GM23338 (cell line): ENCODE measurements at regions not wholly inside any gene's neighbourhood (a gene's known extent, or its start where the extent isn't known, plus 50 kb on each side); places are given as distances from the start of the nearest gene placed in this dataset.

Source experiments
- ATAC-seq: fragments of 200-7000 bp; cut with Tn5 transposase; 3 replicates; pipeline ENCODE4 v1.9.1; 2020
- DNase-seq: peaks from one replicate; pipeline ENCODE4 v3.0.0-alpha.2; 2015; ENCODE audit warnings: low spot score
- H2AFZ ChIP-seq: fragments of 200-600 bp; sonication (generic); 2 replicates; pipeline ENCODE4 v1.8.0; 2016; ENCODE audit warnings: antibody characterized with exemption, mild to moderate bottlenecking, moderate library complexity
- H3F3A ChIP-seq: fragments of 200-600 bp; sonication (generic); replicated peaks from 2 replicates; pipeline ENCODE4 v1.8.0; 2017; ENCODE audit warnings: antibody characterized with exemption, mixed run types, low read depth
- H3K27ac ChIP-seq: fragments of 200-600 bp; sonication (generic); 2 replicates; pipeline ENCODE4 v1.6.1; 2016; ENCODE audit warnings: low read depth
- H3K27me3 ChIP-seq: fragments of 200-600 bp; sonication (generic); 2 replicates; pipeline ENCODE4 v1.8.0; 2016; ENCODE audit warnings: mild to moderate bottlenecking, mixed run types, moderate library complexity; ENCODE audit not compliant: insufficient read depth
- H3K36me3 ChIP-seq: fragments of 200-600 bp; sonication (generic); 2 replicates; pipeline ENCODE4 v1.8.0; 2016; ENCODE audit warnings: mild to moderate bottlenecking; ENCODE audit not compliant: insufficient read depth
- H3K4me1 ChIP-seq: fragments of 200-600 bp; sonication (generic); 2 replicates; pipeline ENCODE4 v1.8.0; 2016; ENCODE audit warnings: mild to moderate bottlenecking, moderate library complexity; ENCODE audit not compliant: insufficient read depth
- H3K4me2 ChIP-seq: fragments of 200-600 bp; sonication (generic); 2 replicates; pipeline ENCODE4 v1.7.1; 2017; ENCODE audit warnings: mixed run types
- H3K4me3 ChIP-seq: fragments of 200-600 bp; sonication (generic); 2 replicates; pipeline ENCODE4 v1.6.1; 2016; ENCODE audit warnings: mixed run types
- H3K79me2 ChIP-seq: fragments of 200-600 bp; sonication (generic); replicated peaks from 2 replicates; pipeline ENCODE4 v1.8.0; 2017; ENCODE audit warnings: mild to moderate bottlenecking; ENCODE audit not compliant: insufficient read depth
- H3K9me2 ChIP-seq: fragments of 200-600 bp; sonication (generic); 2 replicates; pipeline ENCODE4 v1.8.0; 2017; ENCODE audit not compliant: insufficient read depth
- H4K20me1 ChIP-seq: fragments of 200-600 bp; sonication (generic); replicated peaks from 2 replicates; pipeline ENCODE4 v1.8.0; 2017; ENCODE audit warnings: mild to moderate bottlenecking; ENCODE audit not compliant: insufficient read depth
- H3K27ac Mint-ChIP-seq: 2 replicates; pipeline ENCODE4 v1.8.0; 2020; ENCODE audit warnings: inconsistent platforms, mild to moderate bottlenecking, moderate library complexity, mixed read lengths
- H3K27me3 Mint-ChIP-seq: 3 replicates; pipeline ENCODE4 v1.8.0; 2022; ENCODE audit warnings: low read depth, mild to moderate bottlenecking, moderate library complexity, mixed read lengths, inconsistent platforms; ENCODE audit not compliant: insufficient read depth, poor library complexity
- H3K36me3 Mint-ChIP-seq: 3 replicates; pipeline ENCODE4 v1.8.0; 2021; ENCODE audit warnings: low read depth, mild to moderate bottlenecking, inconsistent platforms, moderate library complexity, mixed read lengths
- H3K4me1 Mint-ChIP-seq: 3 replicates; pipeline ENCODE4 v1.8.0; 2020; ENCODE audit warnings: mild to moderate bottlenecking, inconsistent platforms, mixed read lengths
- H3K4me3 Mint-ChIP-seq: 3 replicates; pipeline ENCODE4 v1.8.0; 2021; ENCODE audit warnings: moderate library complexity, mild to moderate bottlenecking, inconsistent platforms, mixed read lengths
- H3K9me3 Mint-ChIP-seq: 3 replicates; pipeline ENCODE4 v1.8.0; 2020; ENCODE audit warnings: moderate library complexity, mild to moderate bottlenecking, inconsistent platforms, mixed read lengths
- CREB1 ChIP-seq: fragments of 250-450 bp; sonication (Bioruptor Pico); IDR thresholded peaks from 2 replicates; pipeline ENCODE4 v1.5.0; 2020; ENCODE audit warnings: low read depth, mild to moderate bottlenecking, moderate library complexity
- CTCF ChIP-seq, 2 experiments: fragments of 200-600 bp in 1 of 2; sonication (generic) in 1 of 2; conservative IDR thresholded peaks; 2 replicates each; pipeline versions ENCODE4 v1.5.1 to v1.6.1; 2016 to 2017; ENCODE audit warnings: antibody characterized with exemption in 2 of 2, low read depth in 2 of 2, mild to moderate bottlenecking in 2 of 2, moderate library complexity in 1 of 2
- ETS1 ChIP-seq: IDR thresholded peaks from 2 replicates; pipeline ENCODE4 v1.6.1; 2016; ENCODE audit warnings: antibody characterized with exemption
- EZH2 ChIP-seq: fragments of 200-600 bp; sonication (generic); IDR thresholded peaks from one replicate; pipeline ENCODE4 v1.8.0; 2017; ENCODE audit warnings: antibody characterized with exemption, mild to moderate bottlenecking, low read depth; ENCODE audit not compliant: unreplicated experiment
- EZH2phosphoT487 ChIP-seq: fragments of 200-600 bp; sonication (generic); IDR thresholded peaks from one replicate; pipeline ENCODE4 v1.8.1; 2018; ENCODE audit warnings: antibody characterized with exemption; ENCODE audit not compliant: unreplicated experiment
- JUNB ChIP-seq: IDR thresholded peaks from one replicate; pipeline ENCODE4 v1.6.1; 2016; ENCODE audit warnings: antibody characterized with exemption; ENCODE audit not compliant: unreplicated experiment
- NANOG ChIP-seq: IDR thresholded peaks from 2 replicates; pipeline ENCODE4 v1.6.1; 2016; ENCODE audit warnings: antibody characterized with exemption, borderline replicate concordance
- POLR2AphosphoS5 ChIP-seq: IDR thresholded peaks from 2 replicates; pipeline ENCODE4 v1.6.1; 2016; ENCODE audit warnings: antibody characterized with exemption, low read depth
- ZNF114 ChIP-seq: fragments of 250-450 bp; sonication (Bioruptor Pico); IDR thresholded peaks from 2 replicates; pipeline ENCODE4 v1.5.0; 2020; ENCODE audit warnings: mild to moderate bottlenecking, moderate library complexity
- ZNF331 ChIP-seq: fragments of 250-450 bp; sonication (Bioruptor Pico); IDR thresholded peaks from 2 replicates; pipeline ENCODE4 v1.5.0; 2020; ENCODE audit warnings: low read depth, mild to moderate bottlenecking, moderate library complexity

GRCh38 chr18:44598514-44598913 is 82.2 kb upstream of the SETBP1 start:
- Histone ChIP-seq H3K36me3 (no peaks in the 10 kb centered on the region), H2AFZ (no peak overlapping the region), H3K79me2 (no peaks in the 10 kb centered on the region), H3K4me2 (no peak overlapping the region), H3K9me2 (peaks cover 16% of the 10 kb centered on the region; the same call in 1 of the 2 replicates), H3K27me3 (no peaks in the 10 kb centered on the region), H3K27ac (no peak overlapping the region), H3F3A (no peaks in the 10 kb centered on the region), H4K20me1 (no peaks in the 10 kb centered on the region), H3K4me1 (no peaks in the 10 kb centered on the region; the same call in 1 of the 2 replicates), H3K4me3 (no peak overlapping the region)
- Mint-ChIP-seq H3K27me3 (no peaks in the 10 kb centered on the region), H3K9me3 (no peaks in the 10 kb centered on the region), H3K4me1 (peaks cover 14% of the 10 kb centered on the region), H3K27ac (no peak overlapping the region), H3K4me3 (no peak overlapping the region), H3K36me3 (no peaks in the 10 kb centered on the region)
- ATAC-seq: no peak
- DNase-seq: peak; percentile 8
- TF ChIP-seq EZH2phosphoT487: no peak
- TF ChIP-seq JUNB: no peak
- peak; percentile 21 to 42; a peak in 3 of 4 replicates for TF ChIP-seq CTCF (conservative IDR thresholded peaks at IDR 0.05; ENCODE audit: low read depth in 2 of 2)

GRCh38 chr18:44599412-44599811 is 81.3 kb upstream of the SETBP1 start:
- no peaks in the 10 kb centered on the region for H3F3A ChIP-seq
- H3K27ac Mint-ChIP-seq: no peak overlapping the region
- no peak for ATAC-seq
- H3K4me1 Mint-ChIP-seq: peaks cover 14% of the 10 kb centered on the region
- DNase-seq: peak; percentile 3
- H3K4me3 Mint-ChIP-seq: no peak overlapping the region
- no peaks in the 10 kb centered on the region; the same call in 1 of the 2 replicates for H3K4me1 ChIP-seq
- no peak overlapping the region for H3K4me2 ChIP-seq
- no peaks in the 10 kb centered on the region for H3K27me3 ChIP-seq
- H3K4me3 ChIP-seq: no peak overlapping the region
- H3K27me3 Mint-ChIP-seq: no peaks in the 10 kb centered on the region
- TF ChIP-seq CREB1 (CRISPR knock-in tag) (no peak), ZNF331 (no peak), NANOG (no peak), EZH2 (no peak)
- H3K27ac ChIP-seq: no peak overlapping the region
- no peaks in the 10 kb centered on the region for H4K20me1 ChIP-seq
- no peaks in the 10 kb centered on the region for H3K79me2 ChIP-seq
- H3K36me3 ChIP-seq: no peaks in the 10 kb centered on the region
- H3K9me3 Mint-ChIP-seq: peaks cover 2% of the 10 kb centered on the region; the same call in 1 of the 3 replicates
- peak overlapping the region; percentile 48; the same call in 1 of the 2 replicates for H2AFZ ChIP-seq
- H3K9me2 ChIP-seq: peaks cover 16% of the 10 kb centered on the region; the same call in 1 of the 2 replicates
- no peaks in the 10 kb centered on the region for H3K36me3 Mint-ChIP-seq

- H3K27me3 ChIP-seq: no peaks in the 10 kb centered on the region
- Mint-ChIP-seq H3K4me1 (peaks cover 12% of the 10 kb centered on the region), H3K36me3 (no peaks in the 10 kb centered on the region), H3K27ac (no peak overlapping the region), H3K4me3 (no peak overlapping the region), H3K9me3 (peaks cover 3% of the 10 kb centered on the region; the same call in 1 of the 3 replicates), H3K27me3 (no peaks in the 10 kb centered on the region)
- 0 out of 2 replicates have a peak overlapping the region, but pooled peaks have one; percentile 11 for H2AFZ ChIP-seq
- no peak overlapping the region for H3K4me2 ChIP-seq
- peaks cover 16% of the 10 kb centered on the region for H3K9me2 ChIP-seq
- no peak overlapping the region for H3K4me3 ChIP-seq
- no peaks in the 10 kb centered on the region for H4K20me1 ChIP-seq
- H3F3A ChIP-seq: no peaks in the 10 kb centered on the region
- ATAC-seq: no peak
- H3K36me3 ChIP-seq: no peaks in the 10 kb centered on the region
- H3K27ac ChIP-seq: no peak overlapping the region
- DNase-seq: no peak
- no peaks in the 10 kb centered on the region for H3K79me2 ChIP-seq
- H3K4me1 ChIP-seq: no peaks in the 10 kb centered on the region
- TF ChIP-seq POLR2AphosphoS5 (no peak), CTCF (conservative IDR thresholded peaks at IDR 0.05; ENCODE audit: low read depth in 2 of 2) (no peak), NANOG (no peak), JUNB (no peak), ZNF114 (CRISPR knock-in tag) (no peak), ETS1 (no peak), CREB1 (CRISPR knock-in tag) (no peak), ZNF331 (no peak)
Observed at GRCh38 chr18:44601447-44601846, 79.2 kb upstream of the SETBP1 start.
